K562 (cell line): ENCODE measurements at regions not wholly inside any gene's neighbourhood (a gene's known extent, or its start where the extent isn't known, plus 50 kb on each side); places are given as distances from the start of the nearest gene placed in this dataset.

Experiments
- ELK1 ChIP-seq: sonication (generic); formaldehyde crosslinking; IDR thresholded peaks from 2 replicates; pipeline ENCODE4 v1.8.1; 2022; ENCODE audit warnings: missing genetic modification reagents
- JUN ChIP-seq, 2 experiments: sonication (generic) in 1 of 2; formaldehyde crosslinking in 1 of 2; IDR thresholded peaks; 2 replicates each; pipeline versions ENCODE4 v1.6.1 to v1.8.0; 2012 to 2022; ENCODE audit warnings: borderline replicate concordance in 2 of 2, mild to moderate bottlenecking in 2 of 2, improper control_type of control experiment in 1 of 2, low read depth in 1 of 2, low read length in 1 of 2, missing genetic modification reagents in 1 of 2
- POLR2A ChIP-seq: fragments of 450-650 bp; conservative IDR thresholded peaks from 2 replicates; pipeline ENCODE4 v1.6.1; 2016
- RAD21 ChIP-seq, 2 experiments: fragments of 250-450 bp in 1 of 2; fragments of 450-650 bp in 1 of 2; sonication (Bioruptor Pico) in 1 of 2; formaldehyde crosslinking in 1 of 2; IDR thresholded peaks in 1 of 2; conservative IDR thresholded peaks in 1 of 2; 2 replicates each; pipeline versions ENCODE4 v1.4.0 to v1.8.0; 2020 to 2022; ENCODE audit warnings: mild to moderate bottlenecking in 2 of 2, moderate library complexity in 1 of 2
- TEAD2 ChIP-seq: fragments of 450-650 bp; IDR thresholded peaks from 2 replicates; pipeline ENCODE4 v1.6.1; 2016; ENCODE audit warnings: missing genetic modification characterization, control low read depth, missing compliant biosample characterization
- THRB ChIP-seq: fragments of 450-650 bp; formaldehyde crosslinking; conservative IDR thresholded peaks from 2 replicates; pipeline ENCODE4 v1.4.0; 2022; ENCODE audit warnings: mild to moderate bottlenecking, missing genetic modification characterization
- ZNF644 ChIP-seq: fragments of 200-800 bp; sonication (Bioruptor generic); IDR thresholded peaks from 2 replicates; pipeline ENCODE4 v1.6.1; 2016; ENCODE audit warnings: low read depth, missing genetic modification characterization, missing compliant biosample characterization
- TF ChIP-seq, protein P1 (sequence below): fragments of 450-650 bp; formaldehyde crosslinking; IDR thresholded peaks from 2 replicates; pipeline ENCODE4 v1.4.0; 2020; ENCODE audit warnings: mild to moderate bottlenecking, mixed read lengths
- TF ChIP-seq, protein P2 (sequence below), 3 experiments: IDR thresholded peaks in 2 of 3; conservative IDR thresholded peaks in 1 of 3; 2 replicates each; pipeline ENCODE4 v1.5.1; 2011 to 2012; ENCODE audit warnings: low read length in 3 of 3, mild to moderate bottlenecking in 3 of 3, control low read depth in 2 of 3, improper control_type of control experiment in 1 of 3, inconsistent platforms in 1 of 3, low read depth in 1 of 3, mixed read lengths in 1 of 3, moderate library complexity in 1 of 3; ENCODE audit not compliant: insufficient read depth in 2 of 3
- TF ChIP-seq, protein P3 (sequence below): sonication (generic); formaldehyde crosslinking; IDR thresholded peaks from 2 replicates; pipeline ENCODE4 v1.4.0; 2020; ENCODE audit warnings: mild to moderate bottlenecking, missing genetic modification reagents

DNA sequence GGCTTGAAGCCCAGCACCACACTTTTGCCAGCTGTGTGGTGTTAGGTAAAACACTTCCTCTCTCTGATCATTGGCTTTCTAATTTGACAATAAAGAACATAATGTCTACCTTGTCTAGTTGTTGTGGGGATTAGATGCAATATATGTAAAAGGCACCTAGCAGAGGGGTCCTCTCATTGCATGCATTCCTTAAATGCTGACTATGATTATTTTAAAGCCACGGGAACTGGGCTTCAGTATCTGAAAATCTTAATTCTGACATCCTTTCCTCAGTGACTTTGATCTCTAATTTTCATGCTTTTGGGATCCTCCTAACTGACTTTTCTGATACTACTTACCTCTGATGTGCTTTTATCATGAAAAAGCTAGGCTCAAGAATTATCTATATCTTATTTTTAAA lies 596.3 kb downstream of the TAFA4 start:
- TF ChIP-seq ELK1 (CRISPR knock-in tag): no peak
- TF ChIP-seq TEAD2 (tag): no peak
- TF ChIP-seq, protein P1, sequence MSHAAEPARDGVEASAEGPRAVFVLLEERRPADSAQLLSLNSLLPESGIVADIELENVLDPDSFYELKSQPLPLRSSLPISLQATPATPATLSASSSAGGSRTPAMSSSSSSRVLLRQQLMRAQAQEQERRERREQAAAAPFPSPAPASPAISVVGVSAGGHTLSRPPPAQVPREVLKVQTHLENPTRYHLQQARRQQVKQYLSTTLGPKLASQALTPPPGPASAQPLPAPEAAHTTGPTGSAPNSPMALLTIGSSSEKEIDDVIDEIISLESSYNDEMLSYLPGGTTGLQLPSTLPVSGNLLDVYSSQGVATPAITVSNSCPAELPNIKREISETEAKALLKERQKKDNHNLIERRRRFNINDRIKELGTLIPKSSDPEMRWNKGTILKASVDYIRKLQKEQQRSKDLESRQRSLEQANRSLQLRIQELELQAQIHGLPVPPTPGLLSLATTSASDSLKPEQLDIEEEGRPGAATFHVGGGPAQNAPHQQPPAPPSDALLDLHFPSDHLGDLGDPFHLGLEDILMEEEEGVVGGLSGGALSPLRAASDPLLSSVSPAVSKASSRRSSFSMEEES (CRISPR knock-in tag): no peak
- no peak for TF ChIP-seq POLR2A
- no peak for TF ChIP-seq RAD21 (CRISPR knock-in tag; conservative IDR thresholded peaks at IDR 0.05 in 1 of 2, IDR thresholded peaks at IDR 0.05 in 1 of 2)
- TF ChIP-seq, protein P2, sequence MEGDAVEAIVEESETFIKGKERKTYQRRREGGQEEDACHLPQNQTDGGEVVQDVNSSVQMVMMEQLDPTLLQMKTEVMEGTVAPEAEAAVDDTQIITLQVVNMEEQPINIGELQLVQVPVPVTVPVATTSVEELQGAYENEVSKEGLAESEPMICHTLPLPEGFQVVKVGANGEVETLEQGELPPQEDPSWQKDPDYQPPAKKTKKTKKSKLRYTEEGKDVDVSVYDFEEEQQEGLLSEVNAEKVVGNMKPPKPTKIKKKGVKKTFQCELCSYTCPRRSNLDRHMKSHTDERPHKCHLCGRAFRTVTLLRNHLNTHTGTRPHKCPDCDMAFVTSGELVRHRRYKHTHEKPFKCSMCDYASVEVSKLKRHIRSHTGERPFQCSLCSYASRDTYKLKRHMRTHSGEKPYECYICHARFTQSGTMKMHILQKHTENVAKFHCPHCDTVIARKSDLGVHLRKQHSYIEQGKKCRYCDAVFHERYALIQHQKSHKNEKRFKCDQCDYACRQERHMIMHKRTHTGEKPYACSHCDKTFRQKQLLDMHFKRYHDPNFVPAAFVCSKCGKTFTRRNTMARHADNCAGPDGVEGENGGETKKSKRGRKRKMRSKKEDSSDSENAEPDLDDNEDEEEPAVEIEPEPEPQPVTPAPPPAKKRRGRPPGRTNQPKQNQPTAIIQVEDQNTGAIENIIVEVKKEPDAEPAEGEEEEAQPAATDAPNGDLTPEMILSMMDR (IDR thresholded peaks at IDR 0.05 in 2 of 3, conservative IDR thresholded peaks at IDR 0.05 in 1 of 3; ENCODE audit: insufficient read depth in 2 of 3, low read depth in 1 of 3, low read length in 3 of 3): no peak
- no peak for TF ChIP-seq THRB (CRISPR knock-in tag)
- TF ChIP-seq ZNF644: no peak
- TF ChIP-seq JUN (IDR thresholded peaks at IDR 0.05; ENCODE audit: borderline replicate concordance, low read depth, low read length): no peak
- no peak for TF ChIP-seq JUN (CRISPR knock-in tag; IDR thresholded peaks at IDR 0.05; ENCODE audit: borderline replicate concordance)
- TF ChIP-seq, protein P3, sequence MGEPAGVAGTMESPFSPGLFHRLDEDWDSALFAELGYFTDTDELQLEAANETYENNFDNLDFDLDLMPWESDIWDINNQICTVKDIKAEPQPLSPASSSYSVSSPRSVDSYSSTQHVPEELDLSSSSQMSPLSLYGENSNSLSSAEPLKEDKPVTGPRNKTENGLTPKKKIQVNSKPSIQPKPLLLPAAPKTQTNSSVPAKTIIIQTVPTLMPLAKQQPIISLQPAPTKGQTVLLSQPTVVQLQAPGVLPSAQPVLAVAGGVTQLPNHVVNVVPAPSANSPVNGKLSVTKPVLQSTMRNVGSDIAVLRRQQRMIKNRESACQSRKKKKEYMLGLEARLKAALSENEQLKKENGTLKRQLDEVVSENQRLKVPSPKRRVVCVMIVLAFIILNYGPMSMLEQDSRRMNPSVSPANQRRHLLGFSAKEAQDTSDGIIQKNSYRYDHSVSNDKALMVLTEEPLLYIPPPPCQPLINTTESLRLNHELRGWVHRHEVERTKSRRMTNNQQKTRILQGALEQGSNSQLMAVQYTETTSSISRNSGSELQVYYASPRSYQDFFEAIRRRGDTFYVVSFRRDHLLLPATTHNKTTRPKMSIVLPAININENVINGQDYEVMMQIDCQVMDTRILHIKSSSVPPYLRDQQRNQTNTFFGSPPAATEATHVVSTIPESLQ: no peak
